AG04449 (cell line): ENCODE measurements at regions not wholly inside any gene's neighbourhood (a gene's known extent, or its start where the extent isn't known, plus 50 kb on each side); places are given as distances from the start of the nearest gene placed in this dataset.

Source experiments
- CTCF ChIA-PET: fragments of 350-600 bp; formaldehyde crosslinking; extraction: SDS; loops from one replicate; lab custom pipeline; 2021; ENCODE audit warnings: antibody characterized with exemption; lab: Yijun Ruan, JAX
- POLR2A ChIA-PET: fragments of 400-600, 350-600 bp; formaldehyde crosslinking; extraction: SDS; loops from one replicate; lab custom pipeline; 2020; ENCODE audit warnings: antibody characterized with exemption, inconsistent platforms; lab: Yijun Ruan, JAX
- DNase-seq: peaks from one replicate; pipeline ENCODE4 v3.0.0-alpha.2; 2010; ENCODE audit warnings: low read depth, low spot score
- H3K4me3 ChIP-seq: 2 replicates; pipeline ENCODE4 v1.5.1; 2011; ENCODE audit warnings: low read depth, mild to moderate bottlenecking, control low read depth, low read length
- CTCF ChIP-seq: IDR thresholded peaks from one replicate; pipeline ENCODE4 v1.5.1; 2011; ENCODE audit warnings: mild to moderate bottlenecking, moderate library complexity, low read length, control low read depth, inconsistent platforms; ENCODE audit not compliant: insufficient read depth; ENCODE audit errors: missing control alignments

- no peak for TF ChIP-seq CTCF
- CTCF ChIA-PET, result no interaction called here
- POLR2A ChIA-PET, result no interaction called here
- DNase-seq, result no peak
- no peak overlapping the region for H3K4me3 ChIP-seq
These were observed 744.8 kb downstream of the KCTD16 start for GRCh38 chr5:144915452-144915851.

- no peak overlapping the region for H3K4me3 ChIP-seq
- TF ChIP-seq CTCF, result no peak
- DNase-seq, result no peak
- POLR2A ChIA-PET, result no interaction called here
- CTCF ChIA-PET, result no interaction called here
These were observed 743.0 kb downstream of the KCTD16 start for GRCh38 chr5:144913661-144914060.

GRCh38 chr5:144896473-144896872 is 725.8 kb downstream of the KCTD16 start:
- no peak overlapping the region for H3K4me3 ChIP-seq
- TF ChIP-seq CTCF, result no peak
- DNase-seq, result no peak
- POLR2A ChIA-PET, result no interaction called here
- CTCF ChIA-PET, result no interaction called here

- no peak for TF ChIP-seq CTCF
- ChIA-PET CTCF (no interaction called here), POLR2A (no interaction called here)
- DNase-seq, result no peak
- H3K4me3 ChIP-seq, result no peak overlapping the region
These were observed 716.0 kb downstream of the KCTD16 start for GRCh38 chr5:144886668-144887067.

- CTCF ChIA-PET, result no interaction called here
- POLR2A ChIA-PET, result no interaction called here
- DNase-seq, result no peak
These were observed 712.1 kb downstream of the KCTD16 start for GRCh38 chr5:144882739-144883283.

GRCh38 chr5:144880513-144880912 is 709.8 kb downstream of the KCTD16 start:
- CTCF ChIA-PET, result no interaction called here

More at GRCh38 chr5:144882739-144883283, 712.1 kb downstream of the KCTD16 start:
- no peak overlapping the region for H3K4me3 ChIP-seq
- no peak for TF ChIP-seq CTCF

More at GRCh38 chr5:144880513-144880912, 709.8 kb downstream of the KCTD16 start:
- DNase-seq, result no peak
- POLR2A ChIA-PET, result no interaction called here
- TF ChIP-seq CTCF, result no peak
- H3K4me3 ChIP-seq, result no peak overlapping the region
